Putamen (tissue), 1 donor: ENCODE measurements at regions not wholly inside any gene's neighbourhood (a gene's known extent, or its start where the extent isn't known, plus 50 kb on each side); places are given as distances from the start of the nearest gene placed in this dataset.

Experiments used
- DNase-seq: peaks from one replicate; pipeline ENCODE4 v3.0.0-alpha.2; 2016; ENCODE audit warnings: low spot score

DNA sequence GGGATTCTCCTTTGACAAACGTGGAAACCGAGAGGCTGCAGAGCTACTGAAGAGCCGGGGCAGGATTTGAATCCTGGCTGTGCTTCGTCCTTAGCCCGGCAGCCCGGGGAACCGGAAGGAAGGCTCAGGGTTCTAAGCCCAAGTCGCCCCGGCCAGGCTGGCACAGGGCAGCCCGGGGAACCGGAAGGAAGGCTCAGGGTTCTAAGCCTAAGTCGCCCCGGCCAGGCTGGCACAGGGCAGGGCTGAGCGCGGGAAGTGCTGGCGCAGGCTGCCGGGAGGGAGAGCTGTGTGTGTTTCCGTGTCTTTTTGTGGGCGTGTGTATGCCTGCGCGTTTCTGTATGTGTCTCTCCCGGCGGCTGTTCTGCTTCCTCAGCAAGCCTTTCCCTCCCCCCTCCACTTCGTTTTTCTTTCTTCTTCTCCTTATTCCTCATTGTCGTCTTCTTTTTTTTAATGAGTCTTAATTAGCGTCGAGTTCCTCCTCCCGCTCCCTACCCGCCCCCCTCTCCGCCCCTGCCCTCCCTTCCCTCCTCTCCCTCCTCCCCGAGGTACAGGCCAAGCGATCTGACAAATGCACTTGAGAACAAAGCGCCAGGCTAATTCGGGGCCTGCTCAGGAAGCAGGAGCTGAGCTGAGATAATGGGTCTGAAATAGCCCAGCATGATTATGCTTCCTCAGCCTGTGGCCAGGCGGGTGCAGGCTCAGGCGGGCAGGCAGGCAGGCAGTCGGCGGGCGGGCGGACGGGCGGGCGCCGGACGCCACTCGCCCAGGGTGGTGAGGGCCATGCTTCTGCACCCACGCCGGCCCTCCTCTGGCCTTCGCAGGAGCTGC lies 65.9 kb downstream of the EFNB1 start:
- DNase-seq = peak; percentile 37

DNA sequence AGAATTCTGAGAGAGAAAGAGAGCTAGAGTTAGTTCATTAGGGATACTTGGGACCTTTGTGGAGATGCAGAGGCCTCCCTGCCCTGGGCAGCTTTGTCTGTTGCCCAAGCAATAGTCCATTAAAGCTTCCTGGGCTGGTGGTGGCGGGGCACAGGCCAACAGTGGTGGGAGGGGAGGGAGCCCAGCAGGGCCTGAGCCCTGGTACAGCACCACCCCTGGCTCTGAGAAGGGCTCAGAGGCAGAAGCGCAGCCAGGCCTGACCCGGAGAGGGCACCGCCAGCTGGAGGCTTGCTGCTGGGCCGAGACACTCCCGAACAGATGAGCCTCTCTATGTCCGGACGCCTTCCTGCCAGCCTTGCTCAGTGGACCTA lies 65.3 kb downstream of the EFNB1 start:
- DNase-seq = peak; percentile 28

DNA sequence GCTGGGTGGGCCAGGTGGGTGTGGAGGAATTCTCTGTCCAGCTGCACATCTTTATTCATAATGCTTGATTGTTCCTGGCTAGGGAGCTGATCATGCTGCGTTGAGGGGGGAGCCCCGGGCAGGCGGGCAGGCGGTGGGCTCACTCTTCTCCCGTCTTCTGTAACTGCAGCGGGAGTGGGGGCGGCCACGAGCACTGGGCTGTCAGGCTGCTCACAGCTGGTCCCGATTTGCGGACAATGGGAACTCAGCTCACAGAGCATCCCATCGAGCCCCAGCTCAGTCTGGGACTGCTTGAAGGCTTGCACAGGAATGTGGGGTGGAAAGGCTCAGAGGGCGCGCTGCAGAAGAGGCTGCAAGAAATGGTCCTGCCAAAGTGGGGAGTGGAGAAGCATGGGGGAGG lies 63.8 kb downstream of the EFNB1 start:
- DNase-seq = no peak

DNA sequence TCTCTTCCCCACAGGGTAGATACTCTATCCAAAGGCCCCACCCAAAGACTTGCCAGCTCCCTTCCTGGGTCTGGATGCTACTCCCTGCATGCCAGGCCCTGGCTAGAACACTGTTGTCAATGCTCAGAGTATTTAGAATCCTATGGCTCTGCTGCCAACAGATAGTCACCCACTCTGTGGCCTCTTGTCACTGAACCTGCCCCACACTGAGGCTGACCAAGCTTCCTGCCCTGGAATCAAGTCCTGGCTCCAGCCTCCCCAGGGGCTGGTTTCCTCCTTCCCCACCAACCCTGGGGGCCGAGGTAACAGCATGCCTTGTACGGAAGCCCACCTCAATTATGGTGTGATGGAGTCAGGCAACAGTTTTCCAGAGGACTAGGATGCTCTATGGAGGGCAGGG lies 63.3 kb downstream of the EFNB1 start:
- no peak for DNase-seq
